Hindlimb muscle (tissue), 1 donor: ENCODE measurements at regions not wholly inside any gene's neighbourhood (a gene's known extent, or its start where the extent isn't known, plus 50 kb on each side); places are given as distances from the start of the nearest gene placed in this dataset.
"Not testable (repeated sequence)": the region's sequence is repeated elsewhere in the genome, so short reads cannot be mapped to it uniquely, and the experiment has no call there.

Experiments
- DNase-seq: peaks from one replicate; pipeline ENCODE4 v3.0.0-alpha.2; 2013

DNA sequence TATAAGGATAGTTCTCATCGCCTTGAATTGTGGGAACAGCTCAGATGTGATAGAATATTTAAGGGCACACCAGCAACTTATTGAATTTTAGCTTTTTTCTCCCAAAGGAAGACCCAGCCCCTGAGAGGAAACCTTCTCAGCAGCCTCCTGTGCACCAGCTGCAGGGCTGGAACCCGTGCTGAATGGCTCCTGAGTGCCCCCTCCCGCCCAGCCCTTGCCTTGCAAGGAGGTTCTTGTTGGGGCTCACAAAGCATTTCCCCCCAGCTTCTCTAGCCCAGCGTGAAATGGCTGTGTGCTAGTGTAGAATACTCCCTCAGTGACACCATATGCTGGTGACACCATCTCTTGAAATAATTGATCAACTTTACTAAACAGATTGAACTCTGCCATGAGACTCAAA, 1227.4 kb downstream of the TMEM121 start:
- not testable (repeated sequence) for DNase-seq

DNA sequence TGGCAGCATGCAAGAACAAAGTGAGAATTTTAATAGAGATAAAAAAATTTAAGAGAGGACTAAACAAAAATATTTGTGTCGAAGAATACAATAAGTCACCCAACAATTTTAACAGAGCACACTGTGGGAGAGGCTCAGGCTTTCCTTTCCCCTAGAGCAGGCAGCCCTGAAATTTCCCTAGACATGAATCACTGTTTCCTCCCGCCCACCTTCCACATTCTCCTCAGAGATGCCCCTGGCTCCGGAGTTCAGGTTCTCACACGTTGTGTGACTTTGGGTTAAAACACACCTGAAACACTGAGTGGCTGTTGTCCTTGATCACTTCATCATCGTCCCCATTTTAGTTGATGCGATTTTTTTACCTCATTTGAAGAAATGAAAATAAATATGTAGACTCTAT, 1231.1 kb downstream of the TMEM121 start:
- not testable (repeated sequence) for DNase-seq

DNA sequence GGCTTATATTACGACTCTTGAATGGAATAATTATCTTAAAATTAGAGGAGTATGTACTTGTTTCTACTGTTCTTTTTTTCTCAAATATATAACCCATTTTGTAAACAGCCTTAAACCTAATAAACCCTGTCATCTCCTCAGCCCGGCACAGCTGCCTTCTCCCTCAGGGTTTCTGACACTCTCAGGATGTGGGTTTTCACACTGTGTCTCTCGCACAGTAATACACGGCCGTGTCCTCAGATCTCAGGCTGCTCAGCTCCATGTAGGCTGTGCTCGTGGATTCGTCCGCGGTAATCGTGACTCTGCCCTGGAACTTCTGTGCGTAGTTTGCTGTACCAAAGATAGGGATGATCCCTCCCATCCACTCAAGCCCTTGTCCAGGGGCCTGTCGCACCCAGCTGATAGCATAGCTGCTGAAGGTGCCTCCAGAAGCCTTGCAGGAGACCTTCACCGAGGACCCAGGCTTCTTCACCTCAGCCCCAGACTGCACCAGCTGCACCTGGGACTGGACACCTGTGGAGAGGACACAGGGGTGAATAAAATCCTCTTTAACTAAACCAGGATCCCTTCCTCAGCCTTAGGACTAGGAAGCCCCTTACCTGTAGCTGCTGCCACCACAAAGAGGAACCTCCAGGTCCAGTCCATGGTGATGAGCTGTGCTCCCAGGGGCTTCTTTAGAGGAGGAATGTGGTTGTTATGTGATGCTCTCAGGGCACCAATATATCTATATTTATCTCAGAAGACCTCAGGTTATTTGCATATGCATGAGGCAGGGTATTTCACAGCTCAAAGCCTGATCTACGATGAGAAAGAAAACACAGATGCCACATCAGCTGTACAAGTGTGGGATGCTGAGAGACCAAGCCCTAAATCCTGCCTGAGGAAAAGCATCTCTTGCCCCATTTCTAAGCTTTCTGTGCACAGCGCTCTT, 1235.8 kb downstream of the TMEM121 start:
- not testable (repeated sequence) for DNase-seq

DNA sequence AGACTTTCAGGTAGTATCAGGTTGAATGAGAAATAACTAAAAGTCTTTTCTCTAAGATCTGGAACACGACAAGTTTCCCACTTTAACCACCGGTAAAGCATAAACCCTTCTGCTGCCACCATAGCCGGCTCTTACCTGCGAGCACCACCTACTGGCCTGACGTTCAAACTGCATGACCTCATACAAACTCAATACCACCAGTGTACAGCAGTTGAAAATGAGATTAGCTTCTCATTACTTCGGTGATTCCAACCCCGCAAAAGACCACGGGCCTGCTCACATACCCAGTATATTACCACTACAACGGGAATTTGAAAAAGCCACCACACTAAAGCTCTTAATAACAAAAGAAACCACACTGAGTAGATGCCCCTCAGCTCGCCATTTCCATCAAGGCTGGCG, 1238.6 kb downstream of the TMEM121 start:
- DNase-seq = not testable (repeated sequence)

DNA sequence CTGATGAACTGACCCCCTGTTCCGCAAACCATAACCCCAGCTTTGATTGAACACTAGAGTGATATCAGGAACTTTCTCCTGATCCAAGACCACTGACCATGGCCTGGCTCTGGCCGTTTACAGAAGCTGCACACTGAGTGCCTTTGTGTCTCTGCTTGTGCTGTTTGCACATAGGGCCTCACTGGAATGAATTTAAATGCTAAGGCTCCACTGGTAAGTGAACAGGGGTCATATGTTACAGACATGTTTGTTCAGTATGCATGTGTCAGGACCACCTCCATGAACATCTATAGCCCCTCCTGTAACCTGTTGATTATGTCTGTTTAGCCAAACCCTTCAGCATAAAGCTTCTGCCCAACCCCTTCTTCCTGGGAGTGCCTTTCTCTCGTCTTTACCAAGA, 1239.8 kb downstream of the TMEM121 start:
- no peak for DNase-seq

- DNase-seq = not testable (repeated sequence)
These were observed 1240.3 kb downstream of the TMEM121 start for GRCh38 chr14:106766551-106767277.

DNA sequence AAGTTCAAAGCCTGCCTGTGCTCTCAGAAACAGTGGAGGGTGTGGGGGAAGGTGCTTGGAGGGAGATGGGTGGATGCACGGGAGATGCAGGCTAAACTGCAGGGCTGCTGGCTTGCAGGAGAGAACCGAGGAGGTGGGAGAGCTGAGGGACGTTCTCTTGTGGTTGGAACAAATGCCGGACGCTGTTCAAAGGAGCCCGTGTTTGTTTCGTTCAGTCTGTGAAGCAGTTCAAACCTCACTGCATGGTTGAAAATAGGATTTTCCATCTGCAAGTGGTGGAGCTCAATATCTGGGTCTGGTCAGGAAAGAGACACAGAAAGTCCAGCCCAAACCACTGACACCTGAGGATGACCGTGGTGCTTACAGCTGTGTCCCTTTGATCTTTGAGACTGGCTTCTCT, 1241.8 kb downstream of the TMEM121 start:
- DNase-seq = not testable (repeated sequence)

DNA sequence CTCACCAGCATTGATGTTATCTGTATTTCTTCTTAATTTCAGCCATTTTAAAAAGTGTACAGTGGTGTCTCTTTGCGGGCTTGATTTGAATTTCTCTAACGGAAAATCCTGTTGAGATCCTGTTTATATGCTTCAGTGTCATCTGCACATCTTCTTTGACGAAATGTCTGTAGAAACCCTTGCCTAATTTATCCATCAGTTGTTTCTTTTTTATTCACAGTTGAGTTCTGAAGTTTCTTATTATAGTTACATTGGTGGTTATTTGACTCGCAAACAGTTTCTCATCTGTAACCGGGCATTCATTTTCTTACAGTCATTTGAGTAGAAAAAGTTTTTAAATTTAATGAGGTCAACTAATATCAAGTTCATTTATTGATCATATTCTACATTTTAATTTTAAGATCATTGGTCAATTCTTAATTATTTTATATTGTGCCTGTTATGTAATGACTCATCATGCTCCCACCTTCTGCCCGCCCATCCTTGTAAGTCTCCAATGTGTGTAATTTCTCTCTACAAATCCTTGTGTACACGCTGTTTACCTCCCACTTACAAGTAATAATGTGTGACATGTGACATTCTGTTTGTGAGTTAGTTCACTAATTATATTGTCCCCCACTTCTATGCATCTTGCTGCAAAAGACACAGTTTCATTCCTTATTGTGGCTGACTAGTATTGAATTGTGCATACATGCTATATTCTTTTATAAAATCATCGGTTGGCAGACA, 1242.8 kb downstream of the TMEM121 start:
- DNase-seq = not testable (repeated sequence)

GRCh38 chr14:106770158-106770672, 1243.8 kb downstream of the TMEM121 start:
- DNase-seq = not testable (repeated sequence)

GRCh38 chr14:106774889-106775480, 1248.6 kb downstream of the TMEM121 start:
- not testable (repeated sequence) for DNase-seq

GRCh38 chr14:106776395-106776983, 1250.1 kb downstream of the TMEM121 start:
- no peak for DNase-seq

- DNase-seq = no peak
These were observed 1252.6 kb downstream of the TMEM121 start for GRCh38 chr14:106778986-106779385.

GRCh38 chr14:106786697-106787096, 1260.3 kb downstream of the TMEM121 start:
- DNase-seq = no peak

GRCh38 chr14:106787626-106788025, 1261.2 kb downstream of the TMEM121 start:
- no peak for DNase-seq

- no peak for DNase-seq
These were observed 1262.2 kb downstream of the TMEM121 start for GRCh38 chr14:106788534-106788933.

DNA sequence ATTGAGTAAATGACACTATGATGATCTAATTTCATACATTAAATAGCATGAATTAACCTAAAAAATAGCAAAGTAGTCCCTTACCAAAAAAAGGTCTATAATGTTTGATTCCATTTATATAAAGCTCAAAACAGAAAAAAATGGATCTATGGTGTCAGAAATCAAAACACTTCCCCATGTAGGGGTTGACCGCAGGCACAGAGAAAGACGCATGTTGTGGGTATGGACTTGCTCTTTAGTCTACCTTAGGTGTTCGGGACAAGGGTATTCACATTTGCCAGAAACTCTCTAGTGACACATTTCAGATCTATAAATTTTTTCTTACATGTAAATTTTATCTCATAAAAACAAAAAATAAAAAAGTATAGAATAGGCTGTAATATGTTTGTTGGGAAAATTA, 1262.9 kb downstream of the TMEM121 start:
- no peak for DNase-seq

DNA sequence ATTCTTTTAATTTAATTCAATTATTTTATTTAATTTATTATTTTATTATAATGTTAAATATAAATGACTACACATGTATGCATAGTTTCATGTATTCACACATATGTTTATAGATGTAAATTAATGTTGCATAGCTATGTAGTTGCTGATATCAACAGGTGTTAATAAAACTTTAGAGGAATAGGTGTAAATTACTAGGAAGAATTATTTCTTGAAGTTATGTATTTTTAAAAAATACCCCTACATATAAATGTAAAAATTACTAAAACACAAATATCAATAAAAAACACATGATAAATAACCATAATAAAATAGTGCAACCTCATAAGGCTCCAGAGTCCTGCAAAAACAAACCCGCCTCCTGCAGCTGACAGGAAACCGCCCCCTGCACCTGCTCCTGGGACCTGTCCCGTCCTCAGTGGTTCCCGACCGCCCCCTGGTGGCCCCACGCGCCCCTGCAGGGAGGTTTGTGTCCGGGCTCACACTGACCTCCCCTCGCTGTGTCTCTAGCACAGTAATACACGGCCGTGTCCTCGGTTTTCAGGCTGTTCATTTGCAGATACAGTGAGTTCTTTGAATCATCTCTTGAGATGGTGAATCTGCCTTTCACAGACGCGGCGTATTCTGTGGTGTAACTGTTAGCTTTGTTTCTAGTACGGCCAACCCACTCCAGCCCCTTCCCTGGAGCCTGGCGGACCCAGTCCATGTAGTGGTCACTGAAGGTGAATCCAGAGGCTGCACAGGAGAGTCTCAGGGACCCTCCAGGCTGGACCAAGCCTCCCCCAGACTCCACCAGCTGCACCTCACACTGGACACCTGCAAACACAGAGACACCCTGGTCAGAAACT, 1264.0 kb downstream of the TMEM121 start:
- no peak for DNase-seq

DNA sequence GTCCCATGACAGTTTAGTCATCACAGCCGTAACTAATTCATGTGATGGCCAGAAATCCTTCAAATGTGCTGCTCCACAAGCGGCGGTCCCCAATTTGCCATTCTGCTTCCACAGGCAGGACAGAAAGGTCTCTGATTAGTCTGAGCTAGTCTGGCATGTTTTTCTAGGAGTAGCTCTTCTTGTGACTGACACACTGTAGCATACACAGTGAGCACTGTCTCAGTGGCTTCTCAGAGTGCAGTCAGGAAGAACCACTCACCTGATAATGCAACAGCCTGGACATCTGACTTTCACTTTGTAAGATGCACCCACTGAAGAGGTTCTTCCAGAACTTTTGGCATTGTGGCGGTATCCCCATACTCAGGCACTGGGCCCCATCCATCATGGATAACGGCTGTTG, 1266.2 kb downstream of the TMEM121 start:
- no peak for DNase-seq

GRCh38 chr14:106798166-106798565, 1271.8 kb downstream of the TMEM121 start:
- not testable (repeated sequence) for DNase-seq

- no peak for DNase-seq
These were observed 1276.3 kb downstream of the TMEM121 start for GRCh38 chr14:106802413-106803364.
